ENCODE measurements at regions not wholly inside any gene's neighbourhood (a gene's known extent, or its start where the extent isn't known, plus 50 kb on each side); places are given as distances from the start of the nearest gene placed in this dataset.

DNA sequence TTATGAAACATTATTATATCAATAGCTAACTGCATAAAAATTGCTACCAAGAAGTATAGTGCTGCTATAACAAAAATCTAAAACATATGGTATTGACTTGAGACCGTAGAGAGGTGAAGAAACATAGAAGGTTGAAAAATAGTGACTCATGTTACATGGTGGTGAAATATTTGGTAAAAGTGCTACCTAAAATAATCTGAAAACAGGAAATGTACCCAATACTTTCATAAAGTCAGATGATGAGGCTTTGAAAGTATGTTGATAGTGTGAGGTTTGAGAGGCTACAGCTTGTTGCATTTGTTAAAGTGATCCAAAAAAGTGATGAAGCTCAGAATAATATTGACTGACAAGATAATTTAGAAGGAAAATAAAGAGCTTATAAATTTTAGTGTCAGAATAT is 718.7 kb upstream of the SLC8A1 start:
- Histone ChIP-seq H3K4me3 (ENCODE audit: insufficient read depth, low read depth, low read length, poor library complexity, severe bottlenecking) (no peak overlapping the region), H3K27me3 (replicated peaks; ENCODE audit: control insufficient read depth, insufficient read depth, low read length, poor library complexity, severe bottlenecking) (no peaks in the 10 kb centered on the region), H3K4me1 (ENCODE audit: control insufficient read depth, insufficient read depth, low read length, poor library complexity, severe bottlenecking) (no peaks in the 10 kb centered on the region), H3K36me3 (ENCODE audit: control insufficient read depth, insufficient read depth, low read length) (no peaks in the 10 kb centered on the region), H3K9me3 (ENCODE audit: control insufficient read depth, low read length) (no peaks in the 10 kb centered on the region), H3K27ac (ENCODE audit: insufficient read depth, low read length, poor library complexity, severe bottlenecking) (no peak overlapping the region)
- DNase-seq = no peak

DNA sequence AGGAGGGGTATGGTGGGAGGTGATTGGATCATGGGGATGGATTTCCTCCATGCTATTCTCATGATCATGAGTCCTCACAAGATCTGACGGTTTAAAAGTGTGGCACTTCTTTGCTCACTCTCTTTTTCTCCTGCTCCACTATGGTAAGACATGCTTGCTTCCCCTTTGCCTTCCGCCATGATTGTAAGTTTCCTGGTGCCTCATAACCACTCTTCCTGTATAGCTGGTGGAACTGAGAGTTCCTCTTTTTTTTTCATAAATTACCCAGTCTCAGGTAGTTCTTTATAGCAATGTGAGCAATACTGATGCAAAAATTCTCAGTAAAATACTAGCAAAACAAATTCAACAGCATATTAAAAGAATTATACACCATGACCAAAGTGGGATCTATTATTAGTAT is 728.5 kb upstream of the SLC8A1 start:
- H3K9me3 ChIP-seq (ENCODE audit: control insufficient read depth, low read length) = no peaks in the 10 kb centered on the region
- H3K4me1 ChIP-seq (ENCODE audit: control insufficient read depth, insufficient read depth, low read length, poor library complexity, severe bottlenecking) = no peaks in the 10 kb centered on the region
- no peaks in the 10 kb centered on the region for H3K36me3 ChIP-seq (ENCODE audit: control insufficient read depth, insufficient read depth, low read length)
- no peak overlapping the region for H3K4me3 ChIP-seq (ENCODE audit: insufficient read depth, low read depth, low read length, poor library complexity, severe bottlenecking)
- no peak overlapping the region for H3K27ac ChIP-seq (ENCODE audit: insufficient read depth, low read length, poor library complexity, severe bottlenecking)
- no peak for DNase-seq
- no peaks in the 10 kb centered on the region for H3K27me3 ChIP-seq (replicated peaks; ENCODE audit: control insufficient read depth, insufficient read depth, low read length, poor library complexity, severe bottlenecking)

DNA sequence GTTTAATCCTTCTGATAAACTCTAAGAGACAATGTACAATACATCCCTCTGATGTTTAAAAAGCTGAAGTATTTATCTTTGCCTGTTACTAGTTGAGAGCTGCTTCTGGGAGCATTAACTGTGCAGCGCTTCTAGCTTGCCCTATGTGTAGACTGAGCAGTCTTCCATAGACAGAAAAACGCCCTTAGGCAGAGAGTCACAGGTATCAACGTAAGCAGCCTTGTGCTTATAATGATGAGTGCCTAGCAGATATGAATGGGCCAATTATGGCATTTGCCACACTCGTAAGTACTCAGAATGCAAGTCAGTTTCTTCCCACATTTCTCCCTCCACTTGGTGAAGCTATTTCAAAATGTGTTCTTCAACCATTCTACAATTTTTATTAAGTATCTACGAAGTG is 731.1 kb upstream of the SLC8A1 start:
- H3K9me3 ChIP-seq (ENCODE audit: control insufficient read depth, low read length) = no peaks in the 10 kb centered on the region
- H3K27me3 ChIP-seq (replicated peaks; ENCODE audit: control insufficient read depth, insufficient read depth, low read length, poor library complexity, severe bottlenecking) = no peaks in the 10 kb centered on the region
- no peak for DNase-seq
- no peak overlapping the region for H3K4me3 ChIP-seq (ENCODE audit: insufficient read depth, low read depth, low read length, poor library complexity, severe bottlenecking)
- no peaks in the 10 kb centered on the region for H3K4me1 ChIP-seq (ENCODE audit: control insufficient read depth, insufficient read depth, low read length, poor library complexity, severe bottlenecking)
- H3K36me3 ChIP-seq (ENCODE audit: control insufficient read depth, insufficient read depth, low read length) = no peaks in the 10 kb centered on the region
- no peak overlapping the region for H3K27ac ChIP-seq (ENCODE audit: insufficient read depth, low read length, poor library complexity, severe bottlenecking)

DNA sequence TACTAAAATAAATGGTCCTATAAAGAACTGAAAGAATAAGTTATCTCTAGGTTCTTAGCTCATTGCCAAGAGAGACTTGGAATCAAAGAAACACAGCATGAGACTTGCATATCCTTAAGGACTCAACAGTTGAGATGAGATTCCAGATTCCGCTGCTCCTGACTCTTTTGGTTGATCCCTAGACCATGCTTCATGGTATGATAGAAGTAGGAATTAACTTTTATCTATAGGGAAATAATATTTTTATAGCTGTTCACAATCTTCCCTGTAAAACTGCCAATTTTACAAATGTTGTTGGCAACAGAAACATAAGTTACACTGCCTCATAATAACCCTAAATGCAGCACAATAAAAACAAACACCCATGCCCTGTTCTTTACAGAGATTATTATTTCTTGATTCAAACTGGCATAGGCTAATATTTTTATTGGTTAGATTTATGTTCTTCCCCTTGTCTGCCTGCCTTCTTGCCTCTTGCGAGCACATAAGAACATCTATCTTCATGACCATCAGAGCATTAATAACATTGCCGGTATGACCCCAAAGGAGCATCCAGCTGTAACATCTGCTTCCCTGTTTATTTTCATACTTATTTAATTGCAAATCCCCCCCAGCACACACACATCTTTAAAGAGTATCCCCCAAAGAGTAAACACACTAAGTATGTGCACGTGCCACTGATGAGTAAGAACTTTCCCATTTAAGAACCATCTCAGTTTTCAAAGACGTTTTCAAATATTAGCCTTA is 735.7 kb upstream of the SLC8A1 start:
- Histone ChIP-seq H3K4me1 (ENCODE audit: control insufficient read depth, insufficient read depth, low read length, poor library complexity, severe bottlenecking) (no peaks in the 10 kb centered on the region), H3K36me3 (ENCODE audit: control insufficient read depth, insufficient read depth, low read length) (no peaks in the 10 kb centered on the region), H3K27ac (ENCODE audit: insufficient read depth, low read length, poor library complexity, severe bottlenecking) (no peak overlapping the region), H3K4me3 (ENCODE audit: insufficient read depth, low read depth, low read length, poor library complexity, severe bottlenecking) (no peak overlapping the region), H3K27me3 (replicated peaks; ENCODE audit: control insufficient read depth, insufficient read depth, low read length, poor library complexity, severe bottlenecking) (no peaks in the 10 kb centered on the region), H3K9me3 (ENCODE audit: control insufficient read depth, low read length) (no peaks in the 10 kb centered on the region)
- no peak for DNase-seq

DNA sequence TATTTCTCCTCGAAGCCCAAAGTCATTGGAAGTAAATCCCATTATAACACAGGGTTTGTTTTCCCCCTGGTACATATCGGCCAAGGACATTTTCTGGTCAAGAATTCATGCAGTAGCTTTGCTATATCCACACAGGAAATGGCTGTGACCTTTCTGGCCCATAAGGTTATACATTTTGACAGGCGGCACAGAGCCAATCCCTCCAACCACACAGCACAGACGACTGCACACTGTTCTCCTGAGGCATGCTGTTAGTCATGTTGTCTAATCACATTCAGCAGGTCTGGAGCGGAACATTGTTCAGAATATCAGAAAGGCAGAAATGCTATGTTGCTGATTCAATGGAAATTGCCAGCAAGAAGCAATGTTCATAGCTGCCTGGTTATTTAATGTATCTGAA is 742.3 kb upstream of the SLC8A1 start:
- no peak overlapping the region for H3K4me3 ChIP-seq (ENCODE audit: insufficient read depth, low read depth, low read length, poor library complexity, severe bottlenecking)
- H3K27me3 ChIP-seq (replicated peaks; ENCODE audit: control insufficient read depth, insufficient read depth, low read length, poor library complexity, severe bottlenecking) = no peaks in the 10 kb centered on the region
- H3K4me1 ChIP-seq (ENCODE audit: control insufficient read depth, insufficient read depth, low read length, poor library complexity, severe bottlenecking) = no peaks in the 10 kb centered on the region
- H3K9me3 ChIP-seq (ENCODE audit: control insufficient read depth, low read length) = no peaks in the 10 kb centered on the region
- no peak for DNase-seq
- no peak overlapping the region for H3K27ac ChIP-seq (ENCODE audit: insufficient read depth, low read length, poor library complexity, severe bottlenecking)
- H3K36me3 ChIP-seq (ENCODE audit: control insufficient read depth, insufficient read depth, low read length) = no peaks in the 10 kb centered on the region

DNA sequence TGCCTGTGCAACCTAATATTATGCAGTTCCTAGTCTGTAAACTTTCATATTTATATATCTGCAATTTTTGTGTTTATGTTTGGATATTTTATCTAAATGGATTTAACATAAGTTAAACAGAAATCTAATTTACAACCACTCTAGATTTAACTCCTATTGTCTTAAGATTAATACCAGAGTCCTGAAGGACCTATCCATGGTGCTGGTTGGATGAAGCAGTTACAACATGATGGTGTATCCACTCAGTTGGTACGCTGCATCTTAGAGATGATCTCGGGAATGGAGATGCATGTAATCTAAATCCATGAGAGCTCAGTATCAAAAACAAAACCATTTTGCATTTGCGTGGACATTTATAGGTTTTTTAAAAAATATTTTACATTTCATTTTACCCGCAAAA is 745.9 kb upstream of the SLC8A1 start:
- H3K27ac ChIP-seq (ENCODE audit: insufficient read depth, low read length, poor library complexity, severe bottlenecking) = no peak overlapping the region
- no peak for DNase-seq
- H3K4me1 ChIP-seq (ENCODE audit: control insufficient read depth, insufficient read depth, low read length, poor library complexity, severe bottlenecking) = no peaks in the 10 kb centered on the region
- H3K27me3 ChIP-seq (replicated peaks; ENCODE audit: control insufficient read depth, insufficient read depth, low read length, poor library complexity, severe bottlenecking) = no peaks in the 10 kb centered on the region
- no peaks in the 10 kb centered on the region for H3K9me3 ChIP-seq (ENCODE audit: control insufficient read depth, low read length)
- no peak overlapping the region for H3K4me3 ChIP-seq (ENCODE audit: insufficient read depth, low read depth, low read length, poor library complexity, severe bottlenecking)
- no peaks in the 10 kb centered on the region for H3K36me3 ChIP-seq (ENCODE audit: control insufficient read depth, insufficient read depth, low read length)

DNA sequence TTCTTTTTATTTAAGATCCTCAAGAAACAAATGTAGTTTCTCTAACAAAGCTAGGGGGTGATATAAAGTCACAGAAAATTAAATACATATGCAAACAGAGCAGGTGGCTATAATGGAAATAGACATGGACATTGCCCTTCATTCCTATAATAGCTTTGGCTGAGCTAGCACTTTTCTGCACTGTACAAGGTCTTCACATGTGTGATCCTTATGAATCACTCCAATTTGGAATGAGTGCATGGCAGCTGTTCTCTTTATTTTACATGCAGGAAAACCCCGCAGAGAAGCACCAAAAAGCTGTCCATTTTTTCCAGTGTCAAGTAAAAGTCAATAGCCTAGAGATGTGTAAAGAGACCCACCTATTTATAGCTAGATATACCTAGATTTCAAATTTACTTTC is 747.4 kb upstream of the SLC8A1 start:
- H3K27ac ChIP-seq (ENCODE audit: insufficient read depth, low read length, poor library complexity, severe bottlenecking) = no peak overlapping the region
- H3K27me3 ChIP-seq (replicated peaks; ENCODE audit: control insufficient read depth, insufficient read depth, low read length, poor library complexity, severe bottlenecking) = no peaks in the 10 kb centered on the region
- no peaks in the 10 kb centered on the region for H3K9me3 ChIP-seq (ENCODE audit: control insufficient read depth, low read length)

DNA sequence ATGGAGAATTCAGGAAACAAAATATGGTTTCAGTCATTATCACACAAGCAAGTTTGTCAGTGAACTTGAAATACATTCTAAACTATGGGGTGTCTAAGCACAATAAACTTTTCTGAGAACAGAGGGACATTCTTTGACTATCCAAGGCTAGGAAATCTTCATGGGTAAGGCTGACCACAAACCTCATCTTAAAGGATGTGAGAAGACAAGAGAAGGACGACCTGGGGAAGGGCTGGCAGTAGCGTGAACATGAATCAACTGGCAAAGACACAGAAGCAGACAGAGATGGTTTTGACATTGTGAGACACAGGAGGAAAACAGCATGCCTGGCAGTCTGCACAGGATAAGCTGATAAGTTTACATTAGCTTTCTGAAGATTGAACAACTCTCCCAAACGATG is 752.4 kb upstream of the SLC8A1 start:
- no peak for DNase-seq
- Histone ChIP-seq H3K4me1 (ENCODE audit: control insufficient read depth, insufficient read depth, low read length, poor library complexity, severe bottlenecking) (no peaks in the 10 kb centered on the region), H3K27me3 (replicated peaks; ENCODE audit: control insufficient read depth, insufficient read depth, low read length, poor library complexity, severe bottlenecking) (no peaks in the 10 kb centered on the region), H3K9me3 (ENCODE audit: control insufficient read depth, low read length) (no peaks in the 10 kb centered on the region), H3K27ac (ENCODE audit: insufficient read depth, low read length, poor library complexity, severe bottlenecking) (no peak overlapping the region), H3K36me3 (ENCODE audit: control insufficient read depth, insufficient read depth, low read length) (no peaks in the 10 kb centered on the region), H3K4me3 (ENCODE audit: insufficient read depth, low read depth, low read length, poor library complexity, severe bottlenecking) (no peak overlapping the region)

More for the DNA sequence above, 747.4 kb upstream of the SLC8A1 start:
- Histone ChIP-seq H3K36me3 (ENCODE audit: control insufficient read depth, insufficient read depth, low read length) (no peaks in the 10 kb centered on the region), H3K4me3 (ENCODE audit: insufficient read depth, low read depth, low read length, poor library complexity, severe bottlenecking) (no peak overlapping the region), H3K4me1 (ENCODE audit: control insufficient read depth, insufficient read depth, low read length, poor library complexity, severe bottlenecking) (no peaks in the 10 kb centered on the region)
- no peak for DNase-seq

DNA sequence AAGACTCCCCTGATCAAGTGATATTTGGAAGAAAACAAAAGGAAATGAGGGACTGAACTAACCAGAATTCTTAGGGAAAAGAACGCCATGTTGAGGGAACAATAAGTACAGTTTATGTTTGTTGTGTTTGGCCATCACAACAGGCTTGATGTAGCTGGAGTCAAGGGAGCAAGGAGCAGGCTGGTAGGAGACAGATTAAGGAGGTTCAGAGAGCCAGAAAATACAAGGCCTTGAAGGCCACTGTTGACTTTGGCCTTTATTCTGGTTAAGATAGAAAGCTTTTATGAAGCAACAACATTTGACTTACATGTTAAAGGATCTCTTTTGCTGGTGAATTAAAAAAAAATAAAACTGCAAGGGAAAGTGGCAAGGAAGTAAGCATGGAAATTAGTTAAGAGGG is 754.1 kb upstream of the SLC8A1 start:
- H3K27ac ChIP-seq (ENCODE audit: insufficient read depth, low read length, poor library complexity, severe bottlenecking) = no peak overlapping the region

DNA sequence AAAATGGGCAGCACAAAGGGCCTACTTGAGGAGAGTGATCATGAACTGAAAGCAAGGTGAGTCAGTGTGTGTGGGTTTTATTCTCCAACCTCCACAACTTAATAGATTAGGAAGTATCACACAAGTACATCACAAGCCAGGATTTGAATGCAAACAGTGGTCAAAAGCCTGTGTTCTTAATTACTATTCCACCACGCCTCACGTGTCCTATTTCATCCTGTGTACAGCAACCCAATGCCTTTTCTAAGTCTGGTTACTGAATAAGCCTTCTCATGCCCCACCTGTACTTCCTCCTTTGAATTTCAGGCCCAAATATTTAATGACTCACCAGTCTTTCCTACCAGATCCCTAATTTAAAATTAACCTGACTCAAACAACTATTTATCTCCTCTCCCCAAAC is 755.7 kb upstream of the SLC8A1 start:
- no peaks in the 10 kb centered on the region for H3K27me3 ChIP-seq (replicated peaks; ENCODE audit: control insufficient read depth, insufficient read depth, low read length, poor library complexity, severe bottlenecking)
- no peaks in the 10 kb centered on the region for H3K4me1 ChIP-seq (ENCODE audit: control insufficient read depth, insufficient read depth, low read length, poor library complexity, severe bottlenecking)
- H3K4me3 ChIP-seq (ENCODE audit: insufficient read depth, low read depth, low read length, poor library complexity, severe bottlenecking) = no peak overlapping the region
- H3K36me3 ChIP-seq (ENCODE audit: control insufficient read depth, insufficient read depth, low read length) = no peaks in the 10 kb centered on the region
- H3K27ac ChIP-seq (ENCODE audit: insufficient read depth, low read length, poor library complexity, severe bottlenecking) = no peak overlapping the region
- no peaks in the 10 kb centered on the region for H3K9me3 ChIP-seq (ENCODE audit: control insufficient read depth, low read length)
- DNase-seq = no peak

More for the DNA sequence above, 754.1 kb upstream of the SLC8A1 start:
- H3K9me3 ChIP-seq (ENCODE audit: control insufficient read depth, low read length) = no peaks in the 10 kb centered on the region
- no peaks in the 10 kb centered on the region for H3K36me3 ChIP-seq (ENCODE audit: control insufficient read depth, insufficient read depth, low read length)
- no peaks in the 10 kb centered on the region for H3K27me3 ChIP-seq (replicated peaks; ENCODE audit: control insufficient read depth, insufficient read depth, low read length, poor library complexity, severe bottlenecking)
- H3K4me3 ChIP-seq (ENCODE audit: insufficient read depth, low read depth, low read length, poor library complexity, severe bottlenecking) = no peak overlapping the region
- DNase-seq = no peak
- no peaks in the 10 kb centered on the region for H3K4me1 ChIP-seq (ENCODE audit: control insufficient read depth, insufficient read depth, low read length, poor library complexity, severe bottlenecking)

Data from effector memory CD4-positive, alpha-beta T cell (primary cell).